HG03196 (cell line): ENCODE measurements at regions not wholly inside any gene's neighbourhood (a gene's known extent, or its start where the extent isn't known, plus 50 kb on each side); places are given as distances from the start of the nearest gene placed in this dataset.

Source experiments
- ATAC-seq: cut with Tn5 transposase; IDR thresholded peaks from one replicate; pipeline ENCODE4 v1.9.1; 2021; ENCODE audit not compliant: unreplicated experiment

- no peak for ATAC-seq
Observed at GRCh38 chr7:84506151-84506550, 311.6 kb upstream of the SEMA3A start.

GRCh38 chr7:84502239-84502638 lies 307.6 kb upstream of the SEMA3A start:
- ATAC-seq = no peak

GRCh38 chr7:84497873-84498272 lies 303.3 kb upstream of the SEMA3A start:
- no peak for ATAC-seq

GRCh38 chr7:84495128-84495527 lies 300.5 kb upstream of the SEMA3A start:
- ATAC-seq = no peak

GRCh38 chr7:84492098-84493034 lies 297.8 kb upstream of the SEMA3A start:
- no peak for ATAC-seq

GRCh38 chr7:84490661-84491060 lies 296.1 kb upstream of the SEMA3A start:
- ATAC-seq = no peak

- ATAC-seq = no peak
Observed at GRCh38 chr7:84484502-84485079, 290.0 kb upstream of the SEMA3A start.

GRCh38 chr7:84482476-84482875 lies 287.9 kb upstream of the SEMA3A start:
- no peak for ATAC-seq

- no peak for ATAC-seq
Observed at GRCh38 chr7:84479059-84479458, 284.5 kb upstream of the SEMA3A start.

GRCh38 chr7:84477786-84478478 lies 283.3 kb upstream of the SEMA3A start:
- ATAC-seq = no peak

GRCh38 chr7:84474436-84474835 lies 279.8 kb upstream of the SEMA3A start:
- no peak for ATAC-seq

- no peak for ATAC-seq
Observed at GRCh38 chr7:84471576-84471975, 277.0 kb upstream of the SEMA3A start.

GRCh38 chr7:84469034-84469433 lies 274.4 kb upstream of the SEMA3A start:
- ATAC-seq = no peak

- no peak for ATAC-seq
Observed at GRCh38 chr7:84462259-84462658, 267.7 kb upstream of the SEMA3A start.

GRCh38 chr7:84461093-84461492 lies 266.5 kb upstream of the SEMA3A start:
- ATAC-seq = no peak

- no peak for ATAC-seq
Observed at GRCh38 chr7:84455788-84456187, 261.2 kb upstream of the SEMA3A start.

GRCh38 chr7:84454174-84454959 lies 259.8 kb upstream of the SEMA3A start:
- ATAC-seq = no peak

GRCh38 chr7:84452618-84453017 lies 258.0 kb upstream of the SEMA3A start:
- ATAC-seq = no peak

- ATAC-seq = no peak
Observed at GRCh38 chr7:84450772-84451171, 256.2 kb upstream of the SEMA3A start.

- ATAC-seq = no peak
Observed at GRCh38 chr7:84447636-84448293, 253.2 kb upstream of the SEMA3A start.
